ENCODE measurements at regions not wholly inside any gene's neighbourhood (a gene's known extent, or its start where the extent isn't known, plus 50 kb on each side); places are given as distances from the start of the nearest gene placed in this dataset.
"Not testable (repeated sequence)": the region's sequence is repeated elsewhere in the genome, so short reads cannot be mapped to it uniquely, and the experiment has no call there.

DNA sequence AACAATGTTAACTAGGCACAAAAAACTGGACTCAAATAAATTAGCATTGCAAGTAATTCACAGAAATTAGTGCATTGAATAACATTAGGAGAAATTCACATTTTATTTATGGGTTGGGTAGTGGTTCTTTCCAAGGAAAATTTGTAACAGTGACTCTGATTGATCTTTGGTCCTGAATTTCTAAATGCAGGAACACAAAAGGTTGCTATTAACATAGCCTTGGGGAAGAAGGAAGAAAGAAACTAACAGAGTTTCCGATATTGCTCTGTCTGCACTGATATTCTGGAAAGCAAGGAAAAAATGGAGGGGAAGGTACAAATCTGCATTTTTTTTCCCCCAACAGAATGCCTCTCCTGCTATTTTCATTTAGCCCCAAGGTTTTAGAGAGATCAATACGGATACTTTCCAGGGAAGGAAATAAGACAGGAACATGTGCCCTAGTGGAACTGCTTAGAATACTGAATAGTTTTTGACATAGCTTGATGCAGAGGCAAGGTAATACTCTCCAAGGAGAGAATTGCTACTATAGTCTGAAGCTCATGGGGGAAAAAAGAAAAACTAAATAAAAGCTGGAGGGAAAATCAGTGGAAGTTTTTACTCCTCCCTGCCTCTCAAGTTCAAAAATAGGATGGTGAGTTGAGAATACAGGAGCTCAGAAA lies 490.1 kb downstream of the RAPGEF2 start:
- DNase-seq (ENCODE audit: low read depth, low spot score) = no peak
- Histone ChIP-seq H3K9me3 (ENCODE audit: low read depth, low read length) (no peaks in the 10 kb centered on the region), H3K27ac (peak overlapping the region; percentile 81), H3K9ac (ENCODE audit: insufficient read length) (peak overlapping the region; percentile 6), H3K4me3 (peak overlapping the region; percentile 35), H3K36me3 (ENCODE audit: insufficient read depth, low read length) (no peaks in the 10 kb centered on the region)
- no peak for TF ChIP-seq POLR2AphosphoS5 (IDR thresholded peaks at IDR 0.05; ENCODE audit: borderline replicate concordance, low read depth, low read length)
- TF ChIP-seq FOXP2 (optimal IDR thresholded peaks at IDR 0.05; ENCODE audit: control extremely low read depth, extremely low read length, insufficient read depth) = no peak
- no peak for TF ChIP-seq EZH2 (IDR thresholded peaks at IDR 0.05)

GRCh38 chr4:159593681-159594080 lies 490.8 kb downstream of the RAPGEF2 start:
- H3K36me3 ChIP-seq (ENCODE audit: insufficient read depth, low read length) = no peaks in the 10 kb centered on the region
- no peak for DNase-seq (ENCODE audit: low read depth, low spot score)
- H3K27ac ChIP-seq = peak overlapping the region; percentile 81
- TF ChIP-seq POLR2AphosphoS5 (IDR thresholded peaks at IDR 0.05; ENCODE audit: borderline replicate concordance, low read depth, low read length) = no peak
- no peak for TF ChIP-seq FOXP2 (optimal IDR thresholded peaks at IDR 0.05; ENCODE audit: control extremely low read depth, extremely low read length, insufficient read depth)
- no peak for TF ChIP-seq EZH2 (IDR thresholded peaks at IDR 0.05)
- no peak overlapping the region for H3K9ac ChIP-seq (ENCODE audit: insufficient read length)
- H3K9me3 ChIP-seq (ENCODE audit: low read depth, low read length) = no peaks in the 10 kb centered on the region
- peak overlapping the region; percentile 35 for H3K4me3 ChIP-seq

- H3K9ac ChIP-seq (ENCODE audit: insufficient read length) = no peak overlapping the region
- no peaks in the 10 kb centered on the region for H3K36me3 ChIP-seq (ENCODE audit: insufficient read depth, low read length)
- H3K27ac ChIP-seq = peak overlapping the region; percentile 81
- H3K4me3 ChIP-seq = no peak overlapping the region
- TF ChIP-seq FOXP2 (optimal IDR thresholded peaks at IDR 0.05; ENCODE audit: control extremely low read depth, extremely low read length, insufficient read depth) (no peak), POLR2AphosphoS5 (IDR thresholded peaks at IDR 0.05; ENCODE audit: borderline replicate concordance, low read depth, low read length) (no peak), EZH2 (IDR thresholded peaks at IDR 0.05) (no peak)
- DNase-seq (ENCODE audit: low read depth, low spot score) = no peak
- no peaks in the 10 kb centered on the region for H3K9me3 ChIP-seq (ENCODE audit: low read depth, low read length)
Measured at GRCh38 chr4:159594576-159594975, 491.7 kb downstream of the RAPGEF2 start.

GRCh38 chr4:159595101-159595500 lies 492.2 kb downstream of the RAPGEF2 start:
- DNase-seq (ENCODE audit: low read depth, low spot score); H3K4me3 ChIP-seq; H3K36me3 ChIP-seq (ENCODE audit: insufficient read depth, low read length); H3K9me3 ChIP-seq (ENCODE audit: low read depth, low read length); H3K27ac ChIP-seq; H3K9ac ChIP-seq (ENCODE audit: insufficient read length): not testable (repeated sequence)

DNA sequence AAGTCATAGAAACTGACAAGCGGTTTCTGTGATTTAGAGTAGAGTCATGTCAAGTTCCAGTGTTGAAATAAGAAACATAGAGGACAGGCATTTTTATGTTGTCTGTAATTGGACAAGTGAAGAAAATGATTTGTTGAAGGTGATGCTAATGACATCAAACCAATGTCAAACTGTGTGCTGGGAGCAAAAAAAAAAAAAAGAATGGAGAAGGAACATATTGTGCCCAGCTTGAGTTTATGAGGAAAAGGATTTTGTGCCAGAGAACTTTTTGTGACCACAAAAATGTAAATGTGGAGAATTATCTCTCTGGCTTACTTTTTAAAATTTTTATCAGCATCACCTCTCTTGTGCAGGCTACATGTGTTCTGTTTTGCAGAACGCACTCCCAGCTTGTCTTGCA lies 495.7 kb downstream of the RAPGEF2 start:
- Histone ChIP-seq H3K9me3 (ENCODE audit: low read depth, low read length) (no peaks in the 10 kb centered on the region), H3K27ac (no peak overlapping the region), H3K9ac (ENCODE audit: insufficient read length) (no peak overlapping the region), H3K4me3 (no peak overlapping the region), H3K36me3 (ENCODE audit: insufficient read depth, low read length) (no peaks in the 10 kb centered on the region)
- TF ChIP-seq EZH2 (IDR thresholded peaks at IDR 0.05) (no peak), FOXP2 (optimal IDR thresholded peaks at IDR 0.05; ENCODE audit: control extremely low read depth, extremely low read length, insufficient read depth) (no peak), POLR2AphosphoS5 (IDR thresholded peaks at IDR 0.05; ENCODE audit: borderline replicate concordance, low read depth, low read length) (no peak)
- DNase-seq (ENCODE audit: low read depth, low spot score) = no peak

GRCh38 chr4:159600061-159600460 lies 497.2 kb downstream of the RAPGEF2 start:
- peaks cover 4% of the 10 kb centered on the region; the same call in 1 of the 2 replicates for H3K36me3 ChIP-seq (ENCODE audit: insufficient read depth, low read length)
- peak overlapping the region; percentile 30; the same call in 1 of the 2 replicates for H3K27ac ChIP-seq
- H3K9me3 ChIP-seq (ENCODE audit: low read depth, low read length) = no peaks in the 10 kb centered on the region
- no peak overlapping the region for H3K9ac ChIP-seq (ENCODE audit: insufficient read length)
- H3K4me3 ChIP-seq = no peak overlapping the region
- DNase-seq (ENCODE audit: low read depth, low spot score) = no peak
- TF ChIP-seq EZH2 (IDR thresholded peaks at IDR 0.05) = no peak
- TF ChIP-seq FOXP2 (optimal IDR thresholded peaks at IDR 0.05; ENCODE audit: control extremely low read depth, extremely low read length, insufficient read depth) = no peak
- TF ChIP-seq POLR2AphosphoS5 (IDR thresholded peaks at IDR 0.05; ENCODE audit: borderline replicate concordance, low read depth, low read length) = no peak

- no peak overlapping the region for H3K9ac ChIP-seq (ENCODE audit: insufficient read length)
- DNase-seq (ENCODE audit: low read depth, low spot score) = no peak
- TF ChIP-seq EZH2 (IDR thresholded peaks at IDR 0.05) (no peak), FOXP2 (optimal IDR thresholded peaks at IDR 0.05; ENCODE audit: control extremely low read depth, extremely low read length, insufficient read depth) (no peak), POLR2AphosphoS5 (IDR thresholded peaks at IDR 0.05; ENCODE audit: borderline replicate concordance, low read depth, low read length) (no peak)
- peaks cover 24% of the 10 kb centered on the region for H3K36me3 ChIP-seq (ENCODE audit: insufficient read depth, low read length)
- H3K4me3 ChIP-seq = no peak overlapping the region
- peaks cover 5% of the 10 kb centered on the region; the same call in 1 of the 2 replicates for H3K9me3 ChIP-seq (ENCODE audit: low read depth, low read length)
- H3K27ac ChIP-seq = no peak overlapping the region
Measured at GRCh38 chr4:159604781-159605180, 501.9 kb downstream of the RAPGEF2 start.

- H3K9me3 ChIP-seq (ENCODE audit: low read depth, low read length) = peaks cover 5% of the 10 kb centered on the region; the same call in 1 of the 2 replicates
- TF ChIP-seq EZH2 (IDR thresholded peaks at IDR 0.05) (no peak), POLR2AphosphoS5 (IDR thresholded peaks at IDR 0.05; ENCODE audit: borderline replicate concordance, low read depth, low read length) (no peak), FOXP2 (optimal IDR thresholded peaks at IDR 0.05; ENCODE audit: control extremely low read depth, extremely low read length, insufficient read depth) (no peak)
- no peak for DNase-seq (ENCODE audit: low read depth, low spot score)
- peaks cover 24% of the 10 kb centered on the region for H3K36me3 ChIP-seq (ENCODE audit: insufficient read depth, low read length)
- H3K4me3 ChIP-seq = no peak overlapping the region
- no peak overlapping the region for H3K9ac ChIP-seq (ENCODE audit: insufficient read length)
- H3K27ac ChIP-seq = no peak overlapping the region
Measured at GRCh38 chr4:159606835-159607234, 504.0 kb downstream of the RAPGEF2 start.

DNA sequence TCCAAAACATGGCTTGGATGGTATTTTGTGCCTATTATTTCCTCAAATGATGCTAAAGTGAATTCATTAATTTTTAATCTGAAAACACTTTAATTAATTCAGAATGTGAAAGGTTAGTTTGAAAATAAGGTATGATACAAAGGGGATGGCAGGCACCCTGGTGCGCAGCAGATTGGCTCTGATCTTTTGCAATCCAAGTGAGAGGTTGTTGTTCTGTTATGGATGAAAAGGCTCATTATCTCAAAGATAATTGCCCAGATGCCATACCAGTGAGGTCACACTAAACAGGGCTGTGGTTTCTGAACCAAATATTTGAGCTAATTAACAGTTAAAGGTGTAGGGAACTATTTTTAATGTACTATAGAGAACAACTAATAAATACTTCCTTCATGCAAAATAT lies 504.9 kb downstream of the RAPGEF2 start:
- Histone ChIP-seq H3K9me3 (ENCODE audit: low read depth, low read length) (peaks cover 5% of the 10 kb centered on the region; the same call in 1 of the 2 replicates), H3K9ac (ENCODE audit: insufficient read length) (no peak overlapping the region), H3K27ac (peak overlapping the region; percentile 78), H3K4me3 (peak overlapping the region; percentile 29), H3K36me3 (ENCODE audit: insufficient read depth, low read length) (peaks cover 24% of the 10 kb centered on the region)
- TF ChIP-seq FOXP2 (optimal IDR thresholded peaks at IDR 0.05; ENCODE audit: control extremely low read depth, extremely low read length, insufficient read depth) (no peak), EZH2 (IDR thresholded peaks at IDR 0.05) (no peak), POLR2AphosphoS5 (IDR thresholded peaks at IDR 0.05; ENCODE audit: borderline replicate concordance, low read depth, low read length) (no peak)
- no peak for DNase-seq (ENCODE audit: low read depth, low spot score)
